ENCODE measurements at regions not wholly inside any gene's neighbourhood (a gene's known extent, or its start where the extent isn't known, plus 50 kb on each side); places are given as distances from the start of the nearest gene placed in this dataset.

- TF ChIP-seq CTCF (IDR thresholded peaks at IDR 0.05; ENCODE audit: extremely low read depth, insufficient read depth, missing control alignments), result no peak
- in situ Hi-C loops (cut with MboI; ENCODE audit: low pct_unique_long_range_greater_than_20kb, low sequenced_read_pairs, unreplicated experiment), result no loop called here
- DNase-seq (ENCODE audit: low spot score), result no peak
Observed at GRCh38 chr20:55253781-55254180, 751.5 kb downstream of the CBLN4 start.

- in situ Hi-C loops (cut with MboI; ENCODE audit: low pct_unique_long_range_greater_than_20kb, low sequenced_read_pairs, unreplicated experiment), result no loop called here
- no peak for TF ChIP-seq CTCF (IDR thresholded peaks at IDR 0.05; ENCODE audit: extremely low read depth, insufficient read depth, missing control alignments)
- DNase-seq (ENCODE audit: low spot score), result no peak
Observed at GRCh38 chr20:55252521-55252920, 752.8 kb downstream of the CBLN4 start.

- in situ Hi-C loops (cut with MboI; ENCODE audit: low pct_unique_long_range_greater_than_20kb, low sequenced_read_pairs, unreplicated experiment), result no loop called here
- no peak for TF ChIP-seq CTCF (IDR thresholded peaks at IDR 0.05; ENCODE audit: extremely low read depth, insufficient read depth, missing control alignments)
- DNase-seq (ENCODE audit: low spot score), result no peak
Observed at GRCh38 chr20:55251170-55251569, 754.1 kb downstream of the CBLN4 start.

- in situ Hi-C loops (cut with MboI; ENCODE audit: low pct_unique_long_range_greater_than_20kb, low sequenced_read_pairs, unreplicated experiment), result no loop called here
- TF ChIP-seq CTCF (IDR thresholded peaks at IDR 0.05; ENCODE audit: extremely low read depth, insufficient read depth, missing control alignments), result no peak
Observed at GRCh38 chr20:55242853-55243252, 762.5 kb downstream of the CBLN4 start.

GRCh38 chr20:55239269-55239668 is 763.9 kb downstream of the DOK5 start:
- no peak for TF ChIP-seq CTCF (IDR thresholded peaks at IDR 0.05; ENCODE audit: extremely low read depth, insufficient read depth, missing control alignments)
- in situ Hi-C loops (cut with MboI; ENCODE audit: low pct_unique_long_range_greater_than_20kb, low sequenced_read_pairs, unreplicated experiment), result no loop called here
- no peak for DNase-seq (ENCODE audit: low spot score)

More at GRCh38 chr20:55242853-55243252, 762.5 kb downstream of the CBLN4 start:
- no peak for DNase-seq (ENCODE audit: low spot score)

- in situ Hi-C loops (cut with MboI; ENCODE audit: low pct_unique_long_range_greater_than_20kb, low sequenced_read_pairs, unreplicated experiment), result no loop called here
- DNase-seq (ENCODE audit: low spot score), result no peak
- TF ChIP-seq CTCF (IDR thresholded peaks at IDR 0.05; ENCODE audit: extremely low read depth, insufficient read depth, missing control alignments), result no peak
Observed at GRCh38 chr20:55232647-55233046, 757.3 kb downstream of the DOK5 start.

GRCh38 chr20:55229451-55229850 is 754.1 kb downstream of the DOK5 start:
- TF ChIP-seq CTCF (IDR thresholded peaks at IDR 0.05; ENCODE audit: extremely low read depth, insufficient read depth, missing control alignments), result no peak
- in situ Hi-C loops (cut with MboI; ENCODE audit: low pct_unique_long_range_greater_than_20kb, low sequenced_read_pairs, unreplicated experiment), result no loop called here

More at GRCh38 chr20:55229451-55229850, 754.1 kb downstream of the DOK5 start:
- no peak for DNase-seq (ENCODE audit: low spot score)

Data from GM13977 (cell line).